GM23338 (cell line): ENCODE measurements at regions not wholly inside any gene's neighbourhood (a gene's known extent, or its start where the extent isn't known, plus 50 kb on each side); places are given as distances from the start of the nearest gene placed in this dataset.

Source experiments
- CREB1 ChIP-seq: fragments of 250-450 bp; sonication (Bioruptor Pico); IDR thresholded peaks from 2 replicates; pipeline ENCODE4 v1.5.0; 2020; ENCODE audit warnings: low read depth, mild to moderate bottlenecking, moderate library complexity
- CTCF ChIP-seq, 2 experiments: fragments of 200-600 bp in 1 of 2; sonication (generic) in 1 of 2; conservative IDR thresholded peaks; 2 replicates each; pipeline versions ENCODE4 v1.5.1 to v1.6.1; 2016 to 2017; ENCODE audit warnings: antibody characterized with exemption in 2 of 2, low read depth in 2 of 2, mild to moderate bottlenecking in 2 of 2, moderate library complexity in 1 of 2
- EZH2 ChIP-seq: fragments of 200-600 bp; sonication (generic); IDR thresholded peaks from one replicate; pipeline ENCODE4 v1.8.0; 2017; ENCODE audit warnings: antibody characterized with exemption, mild to moderate bottlenecking, low read depth; ENCODE audit not compliant: unreplicated experiment
- EZH2phosphoT487 ChIP-seq: fragments of 200-600 bp; sonication (generic); IDR thresholded peaks from one replicate; pipeline ENCODE4 v1.8.1; 2018; ENCODE audit warnings: antibody characterized with exemption; ENCODE audit not compliant: unreplicated experiment
- POLR2AphosphoS5 ChIP-seq: IDR thresholded peaks from 2 replicates; pipeline ENCODE4 v1.6.1; 2016; ENCODE audit warnings: antibody characterized with exemption, low read depth
- REST ChIP-seq: IDR thresholded peaks from one replicate; pipeline ENCODE4 v1.6.1; 2018; ENCODE audit warnings: antibody characterized with exemption; ENCODE audit not compliant: unreplicated experiment

- TF ChIP-seq CTCF (conservative IDR thresholded peaks at IDR 0.05; ENCODE audit: low read depth in 2 of 2) (no peak), POLR2AphosphoS5 (no peak), REST (no peak), EZH2 (no peak), EZH2phosphoT487 (no peak), CREB1 (CRISPR knock-in tag) (no peak)
Measured at GRCh38 chr11:104279587-104279986, 115.6 kb upstream of the PDGFD start.
